ENCODE measurements at regions not wholly inside any gene's neighbourhood (a gene's known extent, or its start where the extent isn't known, plus 50 kb on each side); places are given as distances from the start of the nearest gene placed in this dataset.

GRCh38 chr12:77686760-77687159 is 143.9 kb upstream of the NAV3 start:
- in situ Hi-C loops (cut with HindIII; ENCODE audit: low pct_unique_long_range_greater_than_20kb, low sequenced_read_pairs) (no loop called here), intact Hi-C loops (cut with micrococcal nuclease; ENCODE audit: unreplicated experiment) (no loop called here)
- TF ChIP-seq REST (IDR thresholded peaks at IDR 0.05; ENCODE audit: insufficient read depth in 1 of 2, low read depth in 2 of 2, low read length in 1 of 2): no peak
- TF ChIP-seq CTCF (IDR thresholded peaks at IDR 0.05): peak; percentile 31; the same call in 1 of the 2 replicates
- TF ChIP-seq SIN3A (IDR thresholded peaks at IDR 0.05; ENCODE audit: borderline replicate concordance, insufficient read depth, low read depth, low read length): no peak
- DNase-seq (ENCODE audit: low read depth, low spot score) (no peak), ATAC-seq (no peak)
- no peak overlapping the region for H3K27ac ChIP-seq (ENCODE audit: low read length)
- no TSS peak for BruUV-seq (replicated peaks)
- POLR2A ChIA-PET: no interaction called here
- no peaks in the 10 kb centered on the region for H3K4me1 ChIP-seq (ENCODE audit: control insufficient read depth, insufficient read depth, low read length)
- no peaks in the 10 kb centered on the region for H3K36me3 ChIP-seq (ENCODE audit: control insufficient read depth, insufficient read depth, low read length)
- no peak overlapping the region for H3K4me3 ChIP-seq (ENCODE audit: low read depth in 2 of 2, low read length in 2 of 2)
- CTCF ChIA-PET: no interaction called here
- no peaks in the 10 kb centered on the region for H3K9me3 ChIP-seq (ENCODE audit: control insufficient read depth, insufficient read depth, low read depth, low read length)
- no peaks in the 10 kb centered on the region for H3K27me3 ChIP-seq (ENCODE audit: control insufficient read depth, insufficient read depth, low read length)

GRCh38 chr12:77685901-77686300 is 144.8 kb upstream of the NAV3 start:
- no peaks in the 10 kb centered on the region for H3K9me3 ChIP-seq (ENCODE audit: control insufficient read depth, insufficient read depth, low read depth, low read length)
- no TSS peak for BruUV-seq (replicated peaks)
- intact Hi-C loops (cut with micrococcal nuclease; ENCODE audit: unreplicated experiment): loop anchor here (2.0 kb wide), 1 partner anchor 533 kb away; no protein-coding TSS in a partner anchor
- in situ Hi-C loops (cut with HindIII; ENCODE audit: low pct_unique_long_range_greater_than_20kb, low sequenced_read_pairs): no loop called here
- H3K27ac ChIP-seq (ENCODE audit: low read length): no peak overlapping the region
- no peaks in the 10 kb centered on the region for H3K36me3 ChIP-seq (ENCODE audit: control insufficient read depth, insufficient read depth, low read length)
- H3K4me3 ChIP-seq (ENCODE audit: low read depth in 2 of 2, low read length in 2 of 2): no peak overlapping the region
- ATAC-seq: no peak
- TF ChIP-seq REST (IDR thresholded peaks at IDR 0.05; ENCODE audit: insufficient read depth in 1 of 2, low read depth in 2 of 2, low read length in 1 of 2): no peak
- TF ChIP-seq SIN3A (IDR thresholded peaks at IDR 0.05; ENCODE audit: borderline replicate concordance, insufficient read depth, low read depth, low read length): no peak
- no peak for TF ChIP-seq TCF7L2 (IDR thresholded peaks at IDR 0.05; ENCODE audit: low read depth, low read length)
- no peak for TF ChIP-seq CTCF (IDR thresholded peaks at IDR 0.05)
- TF ChIP-seq POLR2AphosphoS5 (IDR thresholded peaks at IDR 0.05; ENCODE audit: low read depth, low read length): no peak
- H3K27me3 ChIP-seq (ENCODE audit: control insufficient read depth, insufficient read depth, low read length): no peaks in the 10 kb centered on the region
- H3K4me1 ChIP-seq (ENCODE audit: control insufficient read depth, insufficient read depth, low read length): no peaks in the 10 kb centered on the region
- DNase-seq (ENCODE audit: low read depth, low spot score): no peak
- ChIA-PET POLR2A (no interaction called here), CTCF (interaction anchor here (0.6 kb wide), 1 partner anchor 17 kb away, joined by 3 read pairs; no protein-coding TSS in a partner anchor)

All from Panc1 (cell line).